ENCODE measurements at regions not wholly inside any gene's neighbourhood (a gene's known extent, or its start where the extent isn't known, plus 50 kb on each side); places are given as distances from the start of the nearest gene placed in this dataset.

DNA sequence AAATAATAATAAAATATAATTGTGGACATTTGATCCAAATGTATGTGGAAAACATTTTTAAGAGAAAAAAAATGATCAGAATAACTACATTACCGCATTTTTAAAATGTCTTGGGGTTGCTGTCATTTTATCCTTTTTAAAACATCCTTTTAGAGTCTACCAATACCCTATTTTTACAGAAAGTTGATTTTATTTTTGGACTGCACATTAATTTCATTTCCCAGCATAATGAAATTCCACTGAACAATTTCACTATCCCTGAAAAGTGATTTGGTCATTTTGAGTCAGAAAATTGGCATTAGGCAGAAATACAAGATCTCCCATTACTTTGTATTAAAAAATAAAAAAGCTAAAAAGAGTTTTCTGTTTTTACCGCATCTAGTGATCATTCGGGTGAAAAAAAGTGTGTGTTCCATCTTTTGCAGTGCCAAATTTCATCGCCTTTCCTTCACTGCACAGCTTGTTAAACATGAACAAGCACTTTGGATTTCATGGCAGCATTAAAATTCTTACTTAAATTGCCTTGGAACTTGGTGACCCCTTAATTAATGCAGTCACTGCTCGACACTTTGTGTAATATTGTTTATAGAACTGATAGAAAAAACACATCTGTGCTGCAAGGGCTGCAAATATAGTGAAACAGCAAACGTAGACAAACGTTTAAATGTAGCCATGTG lies 611.7 kb downstream of the TSN start:
- H3K4me3 ChIP-seq (ENCODE audit: control insufficient read depth, low read depth, low read length): no peak overlapping the region
- TF ChIP-seq, protein P1, sequence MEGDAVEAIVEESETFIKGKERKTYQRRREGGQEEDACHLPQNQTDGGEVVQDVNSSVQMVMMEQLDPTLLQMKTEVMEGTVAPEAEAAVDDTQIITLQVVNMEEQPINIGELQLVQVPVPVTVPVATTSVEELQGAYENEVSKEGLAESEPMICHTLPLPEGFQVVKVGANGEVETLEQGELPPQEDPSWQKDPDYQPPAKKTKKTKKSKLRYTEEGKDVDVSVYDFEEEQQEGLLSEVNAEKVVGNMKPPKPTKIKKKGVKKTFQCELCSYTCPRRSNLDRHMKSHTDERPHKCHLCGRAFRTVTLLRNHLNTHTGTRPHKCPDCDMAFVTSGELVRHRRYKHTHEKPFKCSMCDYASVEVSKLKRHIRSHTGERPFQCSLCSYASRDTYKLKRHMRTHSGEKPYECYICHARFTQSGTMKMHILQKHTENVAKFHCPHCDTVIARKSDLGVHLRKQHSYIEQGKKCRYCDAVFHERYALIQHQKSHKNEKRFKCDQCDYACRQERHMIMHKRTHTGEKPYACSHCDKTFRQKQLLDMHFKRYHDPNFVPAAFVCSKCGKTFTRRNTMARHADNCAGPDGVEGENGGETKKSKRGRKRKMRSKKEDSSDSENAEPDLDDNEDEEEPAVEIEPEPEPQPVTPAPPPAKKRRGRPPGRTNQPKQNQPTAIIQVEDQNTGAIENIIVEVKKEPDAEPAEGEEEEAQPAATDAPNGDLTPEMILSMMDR (conservative IDR thresholded peaks at IDR 0.05; ENCODE audit: control insufficient read depth, insufficient read depth, low read depth, low read length): no peak
- DNase-seq (ENCODE audit: low read depth): no peak

DNA sequence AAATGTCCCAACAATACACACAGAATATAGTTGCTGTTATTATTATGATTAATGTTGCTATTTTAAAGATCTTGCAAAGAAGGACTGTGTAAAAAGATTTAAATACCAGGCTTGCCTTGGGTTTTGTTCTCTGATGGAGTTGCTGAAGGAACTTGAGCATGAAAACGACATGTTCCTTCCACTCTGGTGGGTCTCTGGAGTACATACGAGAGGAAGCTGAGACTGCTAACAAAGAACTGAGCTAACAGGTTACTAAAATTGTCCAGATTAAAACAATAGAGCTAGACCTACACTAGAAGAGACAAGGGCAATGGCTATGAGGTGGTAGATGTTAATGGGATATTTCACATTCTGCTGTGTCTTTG lies 612.2 kb downstream of the TSN start:
- no peak for DNase-seq (ENCODE audit: low read depth)
- no peak overlapping the region for H3K4me3 ChIP-seq (ENCODE audit: control insufficient read depth, low read depth, low read length)
- TF ChIP-seq, protein P1 (conservative IDR thresholded peaks at IDR 0.05; ENCODE audit: control insufficient read depth, insufficient read depth, low read depth, low read length): no peak

DNA sequence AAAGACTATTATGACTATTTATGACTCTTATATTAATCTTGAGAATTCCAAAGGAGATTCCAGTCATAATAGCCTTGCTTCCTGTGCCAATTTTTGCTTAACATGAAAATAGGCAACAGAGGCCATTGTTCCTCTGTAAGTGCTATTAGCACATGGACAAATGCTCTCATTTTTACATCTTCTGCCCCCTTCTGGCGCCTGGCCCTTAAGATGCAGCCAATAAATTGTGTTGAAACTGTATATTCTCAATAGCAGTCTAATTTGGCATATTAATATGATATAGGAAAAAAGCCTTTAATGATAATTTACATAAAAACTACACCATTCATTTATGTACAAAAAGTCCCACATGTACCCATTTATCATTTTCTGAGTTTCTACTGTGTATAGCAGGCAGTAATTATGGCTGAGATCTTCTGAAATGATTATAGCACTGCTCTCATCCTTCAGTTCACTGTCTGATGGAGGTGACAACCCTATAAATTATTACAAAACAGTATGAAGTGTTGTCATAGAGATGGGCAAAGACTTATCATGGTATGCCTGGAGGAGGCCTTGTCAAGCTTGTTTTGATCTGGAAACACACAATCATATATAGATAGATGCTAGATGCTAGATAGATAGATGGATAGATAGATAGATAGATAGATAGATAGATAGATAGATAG lies 613.3 kb downstream of the TSN start:
- DNase-seq (ENCODE audit: low read depth): no peak
- TF ChIP-seq, protein P1 (conservative IDR thresholded peaks at IDR 0.05; ENCODE audit: control insufficient read depth, insufficient read depth, low read depth, low read length): no peak
- no peak overlapping the region for H3K4me3 ChIP-seq (ENCODE audit: control insufficient read depth, low read depth, low read length)

DNA sequence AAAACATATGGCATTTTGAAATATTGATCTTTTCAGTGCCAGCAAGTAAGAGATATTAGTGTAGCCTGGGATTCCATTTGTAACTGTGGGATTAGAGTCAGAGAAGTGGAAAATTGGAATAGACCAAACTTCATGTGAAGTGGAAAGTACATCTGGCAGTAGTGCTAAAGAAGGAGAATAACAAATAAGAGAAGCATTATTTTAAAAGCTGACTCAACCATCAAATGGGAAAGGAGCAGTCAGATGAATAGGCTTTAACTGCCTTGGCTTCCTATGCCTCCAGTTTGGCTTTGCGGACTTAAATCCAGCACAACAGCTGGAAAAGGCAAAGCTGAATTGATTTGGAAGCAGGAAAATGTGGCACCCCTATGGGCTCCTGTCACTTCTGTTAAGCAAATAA lies 623.1 kb downstream of the TSN start:
- TF ChIP-seq, protein P1 (conservative IDR thresholded peaks at IDR 0.05; ENCODE audit: control insufficient read depth, insufficient read depth, low read depth, low read length): no peak
- H3K4me3 ChIP-seq (ENCODE audit: control insufficient read depth, low read depth, low read length): no peak overlapping the region
- no peak for DNase-seq (ENCODE audit: low read depth)

DNA sequence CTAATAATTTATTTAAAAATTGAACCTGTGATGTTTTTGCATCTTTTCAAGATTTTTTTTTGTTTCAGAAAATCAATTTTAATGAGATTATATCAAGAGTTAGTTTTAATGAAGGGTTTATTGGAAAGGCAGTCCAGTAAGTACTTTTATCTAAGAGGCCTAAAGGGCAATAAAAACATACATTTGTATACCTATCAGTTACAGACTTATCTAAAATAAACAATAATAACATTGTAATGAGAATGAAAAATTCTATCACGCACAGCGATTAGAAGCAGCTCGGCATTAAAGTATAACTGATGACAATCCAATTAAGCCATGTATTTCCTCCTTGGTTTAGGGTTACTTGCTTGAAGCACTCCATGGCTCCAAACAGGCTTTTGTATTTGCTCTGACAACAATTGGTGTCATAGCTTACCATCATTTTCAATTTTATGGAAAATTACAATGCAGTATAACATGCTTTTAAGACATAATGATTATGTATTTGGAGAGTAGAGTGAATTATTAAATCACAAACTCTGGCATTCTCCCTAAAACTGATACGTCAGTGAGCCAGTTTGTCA lies 629.4 kb downstream of the TSN start:
- H3K4me3 ChIP-seq (ENCODE audit: control insufficient read depth, low read depth, low read length): no peak overlapping the region
- no peak for DNase-seq (ENCODE audit: low read depth)
- TF ChIP-seq, protein P1 (conservative IDR thresholded peaks at IDR 0.05; ENCODE audit: control insufficient read depth, insufficient read depth, low read depth, low read length): no peak

DNA sequence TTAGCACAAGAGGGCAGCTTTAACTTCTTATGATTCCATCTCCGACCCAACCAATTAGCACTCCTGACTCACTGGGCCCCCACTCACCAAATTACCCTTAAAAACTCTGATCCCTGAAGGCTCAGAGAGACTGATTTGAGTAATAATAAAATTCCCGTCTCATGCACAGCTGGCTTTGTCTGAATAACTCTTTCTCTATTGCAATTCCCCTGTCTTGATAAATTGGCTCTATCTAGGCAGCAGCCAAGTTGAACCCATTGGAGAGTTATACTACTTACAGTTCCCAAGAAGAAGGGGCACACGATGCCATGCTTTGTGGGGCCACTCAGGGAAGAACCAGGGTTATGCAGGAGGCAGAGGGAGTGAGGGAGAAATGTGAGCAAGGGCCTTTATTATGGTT lies 632.8 kb downstream of the TSN start:
- no peak for DNase-seq (ENCODE audit: low read depth)
- H3K4me3 ChIP-seq (ENCODE audit: control insufficient read depth, low read depth, low read length): no peak overlapping the region
- TF ChIP-seq, protein P1 (conservative IDR thresholded peaks at IDR 0.05; ENCODE audit: control insufficient read depth, insufficient read depth, low read depth, low read length): no peak

All from fibroblast of mammary gland (primary cell).